ENCODE measurements at regions not wholly inside any gene's neighbourhood (a gene's known extent, or its start where the extent isn't known, plus 50 kb on each side); places are given as distances from the start of the nearest gene placed in this dataset.
A peak's percentile ranks its signal among the peaks of the same experiment; 100 is the strongest.

- ATAC-seq (no peak), DNase-seq (ENCODE audit: missing footprints) (no peak)
- intact Hi-C loops (cut with DNase I): no loop called here
Measured at GRCh38 chr10:131797626-131798025, 103.2 kb upstream of the PPP2R2D start.

- DNase-seq (ENCODE audit: missing footprints) (no peak), ATAC-seq (no peak)
- intact Hi-C loops (cut with DNase I): no loop called here
Measured at GRCh38 chr10:131799429-131799828, 101.4 kb upstream of the PPP2R2D start.

GRCh38 chr10:131802156-131802915 is 98.5 kb upstream of the PPP2R2D start:
- DNase-seq (ENCODE audit: missing footprints): peak; percentile 16

GRCh38 chr10:131802996-131803395 is 97.8 kb upstream of the PPP2R2D start:
- intact Hi-C loops (cut with DNase I): no loop called here
- peak; percentile 44 for DNase-seq (ENCODE audit: missing footprints)
- no peak for ATAC-seq

More at GRCh38 chr10:131802156-131802915, 98.5 kb upstream of the PPP2R2D start:
- no peak for ATAC-seq
- intact Hi-C loops (cut with DNase I): no loop called here

- no peak for ATAC-seq
- peak; percentile 43 for DNase-seq (ENCODE audit: missing footprints)
- intact Hi-C loops (cut with DNase I): no loop called here
Measured at GRCh38 chr10:131803860-131804425, 96.9 kb upstream of the PPP2R2D start.

GRCh38 chr10:131804551-131805295 is 96.1 kb upstream of the PPP2R2D start:
- peak; percentile 60 for DNase-seq (ENCODE audit: missing footprints)
- no peak for ATAC-seq
- intact Hi-C loops (cut with DNase I): no loop called here

GRCh38 chr10:131805696-131806095 is 95.1 kb upstream of the PPP2R2D start:
- peak; percentile 9 for DNase-seq (ENCODE audit: missing footprints)
- no peak for ATAC-seq
- intact Hi-C loops (cut with DNase I): no loop called here

- intact Hi-C loops (cut with DNase I): no loop called here
- DNase-seq (ENCODE audit: missing footprints) (peak; percentile 53), ATAC-seq (no peak)
Measured at GRCh38 chr10:131806146-131806545, 94.7 kb upstream of the PPP2R2D start.

GRCh38 chr10:131806646-131807317 is 94.0 kb upstream of the PPP2R2D start:
- ATAC-seq: no peak
- intact Hi-C loops (cut with DNase I): no loop called here
- peak; percentile 48 for DNase-seq (ENCODE audit: missing footprints)

GRCh38 chr10:131808370-131808930 is 92.4 kb upstream of the PPP2R2D start:
- intact Hi-C loops (cut with DNase I): no loop called here
- DNase-seq (ENCODE audit: missing footprints) (no peak), ATAC-seq (no peak)

- intact Hi-C loops (cut with DNase I): no loop called here
- ATAC-seq (no peak), DNase-seq (ENCODE audit: missing footprints) (peak; percentile 15)
Measured at GRCh38 chr10:131810036-131810804, 90.6 kb upstream of the PPP2R2D start.

- DNase-seq (ENCODE audit: missing footprints): peak; percentile 20
- intact Hi-C loops (cut with DNase I): no loop called here
- no peak for ATAC-seq
Measured at GRCh38 chr10:131810805-131811629, 89.8 kb upstream of the PPP2R2D start.

GRCh38 chr10:131811630-131812403 is 89.0 kb upstream of the PPP2R2D start:
- intact Hi-C loops (cut with DNase I): no loop called here
- DNase-seq (ENCODE audit: missing footprints) (peak; percentile 45), ATAC-seq (no peak)

- ATAC-seq (no peak), DNase-seq (ENCODE audit: missing footprints) (peak; percentile 37)
- intact Hi-C loops (cut with DNase I): no loop called here
Measured at GRCh38 chr10:131812736-131813604, 87.8 kb upstream of the PPP2R2D start.

- intact Hi-C loops (cut with DNase I): no loop called here
- peak; percentile 51 for DNase-seq (ENCODE audit: missing footprints)
- no peak for ATAC-seq
Measured at GRCh38 chr10:131814567-131815265, 86.1 kb upstream of the PPP2R2D start.
